ENCODE measurements at regions not wholly inside any gene's neighbourhood (a gene's known extent, or its start where the extent isn't known, plus 50 kb on each side); places are given as distances from the start of the nearest gene placed in this dataset.

GRCh38 chr4:115671581-115671980, 558.2 kb upstream of the NDST4 start:
- TF ChIP-seq CTCF (IDR thresholded peaks at IDR 0.05): no peak
- TF ChIP-seq POLR2AphosphoS5 (IDR thresholded peaks at IDR 0.05; ENCODE audit: low read depth, low read length): no peak
- TF ChIP-seq FOXJ3 (CRISPR knock-in tag; IDR thresholded peaks at IDR 0.05): no peak
- TF ChIP-seq EZH2phosphoT487 (IDR thresholded peaks at IDR 0.05; ENCODE audit: borderline replicate concordance, low read depth): no peak
